ENCODE measurements at regions not wholly inside any gene's neighbourhood (a gene's known extent, or its start where the extent isn't known, plus 50 kb on each side); places are given as distances from the start of the nearest gene placed in this dataset.

- H3K27me3 ChIP-seq: 0 out of 2 replicates have a peak, but pooled peaks cover 3% of the 10 kb centered on the region
- no peaks in the 10 kb centered on the region for H3K9me3 ChIP-seq
- H3K36me3 ChIP-seq: no peaks in the 10 kb centered on the region
- no peak for DNase-seq
- no peak overlapping the region for H3K4me3 ChIP-seq
Observed at GRCh38 chr18:39846265-39846664, 2108.8 kb upstream of the PIK3C3 start.

GRCh38 chr18:39845631-39846030 lies 2109.4 kb upstream of the PIK3C3 start:
- no peak for DNase-seq
- Histone ChIP-seq H3K9me3 (no peaks in the 10 kb centered on the region), H3K4me3 (no peak overlapping the region), H3K36me3 (no peaks in the 10 kb centered on the region), H3K27me3 (0 out of 2 replicates have a peak, but pooled peaks cover 3% of the 10 kb centered on the region)

- Histone ChIP-seq H3K9me3 (no peaks in the 10 kb centered on the region), H3K27me3 (0 out of 2 replicates have a peak, but pooled peaks cover 3% of the 10 kb centered on the region), H3K4me3 (no peak overlapping the region), H3K36me3 (no peaks in the 10 kb centered on the region)
- DNase-seq: no peak
Observed at GRCh38 chr18:39845106-39845505, 2109.9 kb upstream of the PIK3C3 start.

- no peak for DNase-seq
- 0 out of 2 replicates have a peak, but pooled peaks cover 3% of the 10 kb centered on the region for H3K27me3 ChIP-seq
- H3K9me3 ChIP-seq: no peaks in the 10 kb centered on the region
- H3K4me3 ChIP-seq: no peak overlapping the region
- H3K36me3 ChIP-seq: no peaks in the 10 kb centered on the region
Observed at GRCh38 chr18:39843546-39843945, 2111.5 kb upstream of the PIK3C3 start.

DNA sequence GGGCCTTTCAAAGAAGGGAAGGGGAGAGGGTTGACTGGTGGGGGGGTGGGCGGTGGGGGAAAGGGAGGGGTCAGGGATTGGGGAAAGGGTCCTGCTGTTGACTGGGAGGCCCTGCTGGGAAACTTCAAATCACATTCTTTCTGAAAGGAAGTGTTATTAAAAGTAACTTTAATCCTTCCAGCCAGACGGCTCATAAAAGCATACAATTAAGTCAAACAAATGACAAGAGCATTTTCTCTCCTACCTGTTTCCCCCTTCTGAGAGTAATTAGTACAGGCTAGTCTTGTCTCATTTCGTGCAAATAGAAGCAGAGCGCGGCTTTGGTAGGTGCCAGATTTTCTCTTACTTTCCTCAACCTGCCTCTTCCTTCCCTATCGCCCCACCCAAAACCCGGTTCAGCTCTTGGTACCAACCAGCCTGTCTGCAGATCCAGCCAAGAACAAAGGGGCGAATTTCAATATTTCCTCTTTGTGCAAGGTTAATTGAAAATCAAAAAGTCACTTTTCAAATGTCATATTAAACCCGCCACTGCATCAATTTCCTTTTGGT lies 2112.6 kb upstream of the PIK3C3 start:
- no peak overlapping the region for H3K4me3 ChIP-seq
- 0 out of 2 replicates have a peak, but pooled peaks cover 3% of the 10 kb centered on the region for H3K27me3 ChIP-seq
- no peak for DNase-seq

GRCh38 chr18:39841482-39842365 lies 2113.3 kb upstream of the PIK3C3 start:
- Histone ChIP-seq H3K9me3 (no peaks in the 10 kb centered on the region), H3K27me3 (0 out of 2 replicates have a peak, but pooled peaks cover 3% of the 10 kb centered on the region), H3K36me3 (no peaks in the 10 kb centered on the region), H3K4me3 (peak overlapping the region; percentile 45)
- DNase-seq: peak; percentile 76

More for the DNA sequence above, 2112.6 kb upstream of the PIK3C3 start:
- no peaks in the 10 kb centered on the region for H3K36me3 ChIP-seq
- no peaks in the 10 kb centered on the region for H3K9me3 ChIP-seq

DNA sequence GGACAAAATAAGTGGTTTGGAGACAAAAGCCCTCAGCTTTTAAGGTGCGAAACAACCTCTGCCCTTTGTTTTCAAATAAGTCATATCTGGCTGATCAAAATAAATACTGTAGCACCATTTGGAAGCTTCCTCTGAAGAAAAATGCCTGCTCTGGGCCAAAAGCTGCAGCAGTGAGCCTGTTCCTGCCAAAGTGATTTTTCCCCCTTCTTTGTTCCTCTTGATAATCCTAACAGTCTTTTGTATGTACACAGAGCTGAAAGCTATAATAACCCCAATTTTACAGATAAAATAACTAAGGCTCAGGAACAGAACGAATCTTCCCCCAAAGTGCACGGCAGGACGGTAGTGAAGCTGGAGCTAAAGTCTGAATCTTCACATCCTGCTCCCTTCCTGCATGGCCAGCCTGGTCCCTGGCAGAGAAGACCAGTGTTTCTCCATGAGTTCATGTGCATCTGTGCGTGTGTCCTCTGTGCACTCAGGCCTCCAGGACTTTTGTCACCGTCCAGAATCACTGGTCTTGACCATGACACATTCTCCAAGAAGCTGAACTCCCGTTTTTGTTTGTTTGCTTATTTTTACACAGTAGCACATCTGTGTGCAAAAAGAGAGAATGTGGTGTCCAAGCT lies 2114.1 kb upstream of the PIK3C3 start:
- H3K27me3 ChIP-seq: 0 out of 2 replicates have a peak, but pooled peaks cover 3% of the 10 kb centered on the region
- no peaks in the 10 kb centered on the region for H3K36me3 ChIP-seq
- H3K9me3 ChIP-seq: no peaks in the 10 kb centered on the region
- peak overlapping the region; percentile 45 for H3K4me3 ChIP-seq
- no peak for DNase-seq

- no peak for DNase-seq
- Histone ChIP-seq H3K36me3 (no peaks in the 10 kb centered on the region), H3K27me3 (0 out of 2 replicates have a peak, but pooled peaks cover 3% of the 10 kb centered on the region), H3K9me3 (no peaks in the 10 kb centered on the region), H3K4me3 (no peak overlapping the region)
Observed at GRCh38 chr18:39840406-39840805, 2114.6 kb upstream of the PIK3C3 start.

GRCh38 chr18:39839782-39840181 lies 2115.3 kb upstream of the PIK3C3 start:
- DNase-seq: no peak

DNA sequence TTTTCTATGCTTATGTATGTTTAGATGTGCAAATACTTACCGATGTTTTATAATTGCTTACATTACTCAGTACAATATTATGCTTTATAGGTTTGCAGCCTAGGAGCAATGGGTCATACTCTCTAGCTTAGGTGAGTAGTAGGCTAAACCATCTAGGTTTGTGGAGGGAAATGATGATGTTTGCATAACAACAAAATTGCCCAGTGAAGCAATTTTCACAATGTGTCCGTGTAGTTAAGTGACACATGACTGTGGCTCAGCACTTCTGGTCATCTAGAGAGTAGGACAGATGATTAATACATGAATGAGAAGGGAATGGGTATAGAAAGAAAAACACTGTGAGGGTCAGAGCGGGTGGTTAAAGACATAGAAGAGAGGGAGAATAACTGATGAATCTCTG lies 2116.2 kb upstream of the PIK3C3 start:
- no peaks in the 10 kb centered on the region for H3K36me3 ChIP-seq
- no peak overlapping the region for H3K4me3 ChIP-seq
- H3K9me3 ChIP-seq: no peaks in the 10 kb centered on the region
- no peak for DNase-seq
- H3K27me3 ChIP-seq: no peaks in the 10 kb centered on the region

More at GRCh38 chr18:39839782-39840181, 2115.3 kb upstream of the PIK3C3 start:
- no peaks in the 10 kb centered on the region for H3K9me3 ChIP-seq
- H3K4me3 ChIP-seq: no peak overlapping the region
- H3K36me3 ChIP-seq: no peaks in the 10 kb centered on the region
- H3K27me3 ChIP-seq: 0 out of 2 replicates have a peak, but pooled peaks cover 3% of the 10 kb centered on the region

DNA sequence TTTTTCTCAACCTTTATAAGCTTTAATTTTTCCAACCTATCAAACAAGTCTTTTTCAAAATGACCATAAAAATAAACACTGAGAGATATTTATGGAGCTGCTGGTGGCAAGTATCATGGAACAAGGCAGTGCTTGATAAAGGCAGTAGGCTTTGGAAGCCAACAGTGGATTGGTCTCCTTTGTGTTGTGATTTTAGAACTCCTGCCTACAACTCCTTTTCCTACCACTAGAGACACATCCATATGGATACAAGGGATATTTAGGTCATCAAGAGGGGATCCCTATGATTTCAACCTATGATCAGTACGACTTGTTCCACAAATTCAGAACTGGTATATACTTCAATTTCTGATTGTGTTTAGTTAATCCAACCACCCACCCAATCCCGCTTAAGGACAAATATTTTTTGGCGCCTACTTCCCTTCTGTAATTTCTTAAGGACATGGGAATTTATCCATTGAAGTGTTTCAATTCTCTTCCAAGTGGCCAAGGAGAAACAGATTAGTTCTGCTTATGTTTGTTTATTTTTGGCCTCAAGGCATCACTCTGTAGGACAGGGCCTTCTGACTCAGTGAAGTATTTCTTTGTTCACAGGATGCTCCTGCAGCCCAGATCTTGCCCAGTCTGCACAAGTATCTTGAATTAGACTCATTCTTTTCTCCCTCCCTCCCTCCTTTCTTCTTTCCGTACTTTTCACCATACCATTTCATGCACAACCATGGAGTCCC lies 2119.6 kb upstream of the PIK3C3 start:
- H3K27me3 ChIP-seq: no peaks in the 10 kb centered on the region; the same call in 1 of the 2 replicates
- no peak overlapping the region for H3K4me3 ChIP-seq
- no peaks in the 10 kb centered on the region for H3K9me3 ChIP-seq
- DNase-seq: no peak
- H3K36me3 ChIP-seq: no peaks in the 10 kb centered on the region

GRCh38 chr18:39834636-39835035 lies 2120.4 kb upstream of the PIK3C3 start:
- H3K36me3 ChIP-seq: no peaks in the 10 kb centered on the region
- no peak for DNase-seq

DNA sequence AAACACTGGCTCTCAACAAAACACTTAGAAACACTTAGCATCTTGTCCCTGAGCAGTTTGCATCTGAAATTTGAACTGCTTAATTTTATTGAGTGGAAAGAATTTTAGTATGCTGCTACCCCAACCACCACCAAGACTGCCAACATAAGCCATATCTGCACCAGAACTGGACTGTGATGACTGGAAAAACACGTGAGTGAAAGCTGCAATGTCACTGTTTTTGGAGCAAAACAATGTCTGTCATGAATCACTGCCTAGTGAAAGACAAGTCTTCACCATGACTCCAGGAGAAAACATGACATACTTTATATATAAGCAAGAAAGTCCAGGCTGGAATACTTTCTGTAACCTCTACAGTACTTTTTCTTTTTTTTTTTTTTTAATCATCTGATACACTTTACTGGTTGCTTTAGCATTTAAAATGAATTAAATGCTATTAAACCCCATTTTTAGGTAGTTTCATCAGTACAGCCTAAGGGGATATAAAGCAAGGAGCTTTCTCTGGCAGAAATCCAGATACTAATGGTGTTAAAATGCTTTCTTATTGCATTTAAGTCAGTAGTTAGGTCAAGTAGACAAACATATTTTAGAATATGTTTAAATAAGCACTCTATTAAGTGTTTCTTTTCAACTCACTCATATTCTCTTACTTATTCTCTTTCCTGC lies 2129.4 kb upstream of the PIK3C3 start:
- Histone ChIP-seq H3K4me3 (no peak overlapping the region), H3K36me3 (no peaks in the 10 kb centered on the region), H3K9me3 (no peaks in the 10 kb centered on the region), H3K27me3 (no peaks in the 10 kb centered on the region)
- no peak for DNase-seq

More at GRCh38 chr18:39834636-39835035, 2120.4 kb upstream of the PIK3C3 start:
- no peaks in the 10 kb centered on the region for H3K9me3 ChIP-seq
- no peak overlapping the region for H3K4me3 ChIP-seq
- H3K27me3 ChIP-seq: no peaks in the 10 kb centered on the region; the same call in 1 of the 2 replicates

DNA sequence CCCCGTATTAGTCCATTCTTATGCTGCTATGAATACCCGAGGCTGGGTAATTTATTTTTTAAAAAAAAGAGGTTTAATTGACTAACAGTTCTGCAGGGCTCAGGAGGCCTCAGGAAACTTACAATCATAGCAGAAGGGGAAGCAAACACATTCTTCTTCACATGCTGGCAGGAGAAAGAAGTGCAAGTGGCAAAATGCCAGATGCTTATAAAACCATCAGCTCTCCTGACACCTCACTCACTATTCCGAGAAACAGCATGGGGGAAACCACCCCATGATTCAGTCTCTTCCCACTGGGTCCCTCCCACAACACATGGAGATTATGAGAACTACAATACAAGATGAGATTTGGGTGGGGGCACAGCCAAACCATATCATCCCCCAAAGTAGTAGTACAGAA lies 2148.5 kb upstream of the PIK3C3 start:
- Histone ChIP-seq H3K36me3 (no peaks in the 10 kb centered on the region), H3K27me3 (no peaks in the 10 kb centered on the region), H3K4me3 (no peak overlapping the region), H3K9me3 (peaks cover 4% of the 10 kb centered on the region; the same call in 1 of the 2 replicates)
- peak; percentile 9 for DNase-seq

GRCh38 chr18:39805218-39805617 lies 2149.8 kb upstream of the PIK3C3 start:
- Histone ChIP-seq H3K36me3 (no peaks in the 10 kb centered on the region), H3K4me3 (no peak overlapping the region), H3K9me3 (peaks cover 4% of the 10 kb centered on the region), H3K27me3 (no peaks in the 10 kb centered on the region)
- no peak for DNase-seq

DNA sequence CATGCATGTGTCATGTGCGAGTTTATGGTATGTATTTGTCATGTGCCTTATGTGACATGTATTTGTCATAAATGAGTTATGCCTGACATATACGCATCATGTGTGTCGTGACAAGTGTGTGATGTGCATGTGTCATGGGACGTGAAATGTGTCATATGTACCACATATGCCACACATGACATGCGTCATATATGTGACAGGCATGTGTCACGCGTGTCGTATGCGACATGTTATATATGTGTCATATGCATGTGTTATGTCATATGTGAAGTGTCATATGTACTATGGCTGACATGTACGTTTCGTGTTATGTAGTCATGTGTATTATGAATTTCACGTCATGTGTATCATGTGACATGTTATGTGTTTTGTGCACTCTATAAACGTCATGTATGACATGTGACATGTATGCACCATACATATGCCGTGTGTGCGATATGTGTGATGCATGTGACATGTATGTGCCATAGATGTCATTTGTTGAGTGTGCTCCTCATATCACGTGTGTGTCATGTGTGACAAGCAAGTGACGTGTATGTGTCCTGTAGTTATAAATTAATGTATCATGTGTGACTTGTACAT lies 2152.3 kb upstream of the PIK3C3 start:
- Histone ChIP-seq H3K36me3 (no peaks in the 10 kb centered on the region), H3K27me3 (no peaks in the 10 kb centered on the region), H3K4me3 (no peak overlapping the region), H3K9me3 (peaks cover 4% of the 10 kb centered on the region)
- no peak for DNase-seq

Measured in MG63 (cell line).